ENCODE measurements at regions not wholly inside any gene's neighbourhood (a gene's known extent, or its start where the extent isn't known, plus 50 kb on each side); places are given as distances from the start of the nearest gene placed in this dataset.
"Not testable (repeated sequence)": the region's sequence is repeated elsewhere in the genome, so short reads cannot be mapped to it uniquely, and the experiment has no call there.

DNA sequence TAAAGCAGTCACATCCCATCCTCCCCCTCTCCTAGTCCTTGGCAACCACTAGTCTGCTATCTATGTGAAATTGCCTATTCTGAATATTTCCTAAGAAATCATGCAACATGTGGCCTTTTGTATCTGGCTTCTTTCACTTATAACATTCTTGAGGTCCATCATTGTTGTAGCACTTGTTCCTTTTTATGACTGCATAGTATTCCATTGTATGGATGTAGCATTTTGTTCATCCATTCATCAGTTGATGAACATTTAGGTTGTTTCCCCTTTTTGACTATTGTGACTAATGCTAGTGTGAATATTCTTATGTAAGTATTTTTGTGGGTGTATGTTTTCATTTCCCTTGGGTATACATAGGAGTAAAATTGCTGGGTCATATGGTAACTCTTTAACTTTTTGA is 2924.2 kb upstream of the OR11H1 start:
- TF ChIP-seq, protein P1, sequence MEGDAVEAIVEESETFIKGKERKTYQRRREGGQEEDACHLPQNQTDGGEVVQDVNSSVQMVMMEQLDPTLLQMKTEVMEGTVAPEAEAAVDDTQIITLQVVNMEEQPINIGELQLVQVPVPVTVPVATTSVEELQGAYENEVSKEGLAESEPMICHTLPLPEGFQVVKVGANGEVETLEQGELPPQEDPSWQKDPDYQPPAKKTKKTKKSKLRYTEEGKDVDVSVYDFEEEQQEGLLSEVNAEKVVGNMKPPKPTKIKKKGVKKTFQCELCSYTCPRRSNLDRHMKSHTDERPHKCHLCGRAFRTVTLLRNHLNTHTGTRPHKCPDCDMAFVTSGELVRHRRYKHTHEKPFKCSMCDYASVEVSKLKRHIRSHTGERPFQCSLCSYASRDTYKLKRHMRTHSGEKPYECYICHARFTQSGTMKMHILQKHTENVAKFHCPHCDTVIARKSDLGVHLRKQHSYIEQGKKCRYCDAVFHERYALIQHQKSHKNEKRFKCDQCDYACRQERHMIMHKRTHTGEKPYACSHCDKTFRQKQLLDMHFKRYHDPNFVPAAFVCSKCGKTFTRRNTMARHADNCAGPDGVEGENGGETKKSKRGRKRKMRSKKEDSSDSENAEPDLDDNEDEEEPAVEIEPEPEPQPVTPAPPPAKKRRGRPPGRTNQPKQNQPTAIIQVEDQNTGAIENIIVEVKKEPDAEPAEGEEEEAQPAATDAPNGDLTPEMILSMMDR (optimal IDR thresholded peaks at IDR 0.05 in 1 of 3, IDR thresholded peaks at IDR 0.05 in 1 of 3, conservative IDR thresholded peaks at IDR 0.05 in 1 of 3; ENCODE audit: extremely low read depth in 1 of 3, insufficient read depth in 2 of 3, low read length in 3 of 3): not testable (repeated sequence)
- not testable (repeated sequence) for TF ChIP-seq EZH2 (IDR thresholded peaks at IDR 0.05; ENCODE audit: low read length)

All from keratinocyte (primary cell).